MM.1S (cell line): ENCODE measurements at regions not wholly inside any gene's neighbourhood (a gene's known extent, or its start where the extent isn't known, plus 50 kb on each side); places are given as distances from the start of the nearest gene placed in this dataset.

ENCODE experiments used
- DNase-seq: peaks from one replicate; pipeline ENCODE4 v3.0.0-alpha.2; 2015
- H2AFZ ChIP-seq: fragments of 300-600 bp; sonication (generic); 2 replicates; pipeline ENCODE4 v1.6.0; 2016; ENCODE audit warnings: antibody characterized with exemption, low read length
- H3F3A ChIP-seq: fragments of 300-600 bp; sonication (generic); 2 replicates; pipeline ENCODE4 v1.6.1; 2016; ENCODE audit warnings: mild to moderate bottlenecking, antibody characterized with exemption, low read length, moderate library complexity, mixed read lengths; ENCODE audit not compliant: insufficient read depth
- H3K27ac ChIP-seq: fragments of 300-600 bp; sonication (generic); 2 replicates; pipeline ENCODE4 v1.5.1; 2016; ENCODE audit warnings: mild to moderate bottlenecking, low read length
- H3K27me3 ChIP-seq: fragments of 300-600 bp; sonication (generic); replicated peaks from 2 replicates; pipeline ENCODE4 v1.6.0; 2016; ENCODE audit warnings: low read length; ENCODE audit not compliant: insufficient read depth
- H3K36me3 ChIP-seq: fragments of 300-600 bp; sonication (generic); replicated peaks from 2 replicates; pipeline ENCODE4 v1.6.1; 2016; ENCODE audit warnings: mild to moderate bottlenecking, low read length, mixed read lengths; ENCODE audit not compliant: insufficient read depth
- H3K4me1 ChIP-seq: fragments of 300-600 bp; sonication (generic); 2 replicates; pipeline ENCODE4 v1.6.1; 2016; ENCODE audit warnings: low read length, mixed read lengths
- H3K4me2 ChIP-seq: fragments of 300-600 bp; sonication (generic); 2 replicates; pipeline ENCODE4 v1.6.0; 2016; ENCODE audit warnings: low read depth, low read length
- H3K4me3 ChIP-seq: fragments of 300-600 bp; sonication (generic); 2 replicates; pipeline ENCODE4 v1.5.1; 2016; ENCODE audit warnings: low read length, mixed read lengths
- H3K79me2 ChIP-seq: fragments of 300-600 bp; sonication (generic); 2 replicates; pipeline ENCODE4 v1.6.1; 2016; ENCODE audit warnings: mixed run types, low read length, mixed read lengths
- H3K9ac ChIP-seq: fragments of 300-600 bp; sonication (generic); 2 replicates; pipeline ENCODE4 v1.6.1; 2016; ENCODE audit warnings: low read length, mixed read lengths
- H3K9me2 ChIP-seq: fragments of 300-600 bp; sonication (generic); replicated peaks from 2 replicates; pipeline ENCODE4 v1.6.1; 2016; ENCODE audit warnings: mild to moderate bottlenecking, low read length, mixed read lengths; ENCODE audit not compliant: insufficient read depth
- H3K9me3 ChIP-seq: fragments of 300-600 bp; sonication (generic); replicated peaks from 2 replicates; pipeline ENCODE4 v1.6.1; 2016; ENCODE audit warnings: mild to moderate bottlenecking, low read length, mixed read lengths; ENCODE audit not compliant: insufficient read depth
- H4K20me1 ChIP-seq: fragments of 300-600 bp; sonication (generic); 2 replicates; pipeline ENCODE4 v1.6.1; 2016; ENCODE audit warnings: mild to moderate bottlenecking, low read length, moderate library complexity, mixed read lengths; ENCODE audit not compliant: insufficient read depth
- EZH2 ChIP-seq: fragments of 300-600 bp; sonication (generic); optimal IDR thresholded peaks from 2 replicates; pipeline ENCODE3; 2017; ENCODE audit warnings: low read depth, mild to moderate bottlenecking, antibody characterized with exemption, low read length, mixed read lengths
- EZH2phosphoT487 ChIP-seq: fragments of 300-600 bp; sonication (generic); IDR thresholded peaks from 2 replicates; pipeline ENCODE4 v1.6.1; 2018; ENCODE audit warnings: antibody characterized with exemption, low read length
- TF ChIP-seq, protein P1 (sequence below): fragments of 300-600 bp; sonication (generic); IDR thresholded peaks from 2 replicates; pipeline ENCODE4 v1.5.1; 2016; ENCODE audit warnings: antibody characterized with exemption, low read length, mixed read lengths

DNA sequence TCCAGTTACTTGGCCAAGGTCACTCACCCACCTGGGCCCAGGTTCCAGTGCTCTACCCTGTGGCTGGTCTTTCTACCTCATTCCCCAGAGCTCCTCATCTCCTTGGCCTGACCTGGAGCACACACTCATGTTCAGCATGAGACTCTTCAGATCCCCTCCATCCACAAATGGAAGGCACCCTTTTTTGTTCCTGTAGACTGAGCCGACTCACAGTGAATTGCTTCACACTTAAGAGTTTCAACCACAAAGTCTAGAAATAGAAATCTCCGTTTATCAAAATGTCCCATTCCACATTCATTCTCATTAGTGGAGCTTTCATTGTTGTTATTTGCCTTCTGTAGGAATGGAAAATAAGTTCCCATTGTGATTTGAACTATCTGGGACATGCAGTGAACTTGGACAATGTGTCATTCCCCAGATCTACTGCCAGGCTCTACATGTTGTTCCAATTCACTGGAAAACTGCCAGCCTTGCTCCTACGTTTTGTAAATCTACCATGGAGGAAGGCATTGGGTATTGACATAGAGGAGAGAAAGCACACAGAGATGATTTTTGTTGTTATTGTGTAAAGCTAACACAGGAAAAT lies 125.3 kb upstream of the CELF2 start:
- no peaks in the 10 kb centered on the region for H3K4me1 ChIP-seq
- TF ChIP-seq EZH2 = no peak
- TF ChIP-seq EZH2phosphoT487 = no peak
- TF ChIP-seq, protein P1, sequence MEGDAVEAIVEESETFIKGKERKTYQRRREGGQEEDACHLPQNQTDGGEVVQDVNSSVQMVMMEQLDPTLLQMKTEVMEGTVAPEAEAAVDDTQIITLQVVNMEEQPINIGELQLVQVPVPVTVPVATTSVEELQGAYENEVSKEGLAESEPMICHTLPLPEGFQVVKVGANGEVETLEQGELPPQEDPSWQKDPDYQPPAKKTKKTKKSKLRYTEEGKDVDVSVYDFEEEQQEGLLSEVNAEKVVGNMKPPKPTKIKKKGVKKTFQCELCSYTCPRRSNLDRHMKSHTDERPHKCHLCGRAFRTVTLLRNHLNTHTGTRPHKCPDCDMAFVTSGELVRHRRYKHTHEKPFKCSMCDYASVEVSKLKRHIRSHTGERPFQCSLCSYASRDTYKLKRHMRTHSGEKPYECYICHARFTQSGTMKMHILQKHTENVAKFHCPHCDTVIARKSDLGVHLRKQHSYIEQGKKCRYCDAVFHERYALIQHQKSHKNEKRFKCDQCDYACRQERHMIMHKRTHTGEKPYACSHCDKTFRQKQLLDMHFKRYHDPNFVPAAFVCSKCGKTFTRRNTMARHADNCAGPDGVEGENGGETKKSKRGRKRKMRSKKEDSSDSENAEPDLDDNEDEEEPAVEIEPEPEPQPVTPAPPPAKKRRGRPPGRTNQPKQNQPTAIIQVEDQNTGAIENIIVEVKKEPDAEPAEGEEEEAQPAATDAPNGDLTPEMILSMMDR = no peak

DNA sequence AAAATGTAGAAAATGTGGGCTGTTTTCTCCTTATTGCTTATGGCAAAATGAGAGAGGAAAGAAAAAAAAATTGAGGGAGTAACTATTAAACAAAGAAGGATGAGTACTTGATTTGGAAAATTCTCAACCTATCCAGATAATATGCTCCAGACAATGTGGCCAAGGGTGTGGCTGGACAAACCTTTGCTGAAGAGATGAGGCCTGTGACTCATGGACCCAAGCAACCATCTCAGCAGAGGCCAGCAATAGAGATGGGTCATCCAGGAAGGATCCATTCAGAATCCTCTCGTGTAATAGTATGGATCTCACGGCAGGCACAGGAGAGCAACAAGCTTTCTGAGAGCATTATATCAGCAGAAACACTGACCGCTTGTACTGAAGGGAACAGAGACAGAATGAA lies 120.3 kb upstream of the CELF2 start:
- H3K4me1 ChIP-seq = no peaks in the 10 kb centered on the region
- H3K79me2 ChIP-seq = no peaks in the 10 kb centered on the region
- no peak overlapping the region for H2AFZ ChIP-seq
- DNase-seq = no peak
- H3K27ac ChIP-seq = no peak overlapping the region
- no peaks in the 10 kb centered on the region for H3K9me3 ChIP-seq
- no peaks in the 10 kb centered on the region for H3K9me2 ChIP-seq
- no peaks in the 10 kb centered on the region for H3K27me3 ChIP-seq
- H3K4me3 ChIP-seq = no peak overlapping the region
- H3K4me2 ChIP-seq = no peak overlapping the region
- H3K36me3 ChIP-seq = no peaks in the 10 kb centered on the region
- no peaks in the 10 kb centered on the region for H3F3A ChIP-seq
- TF ChIP-seq EZH2 = no peak
- no peak for TF ChIP-seq EZH2phosphoT487
- TF ChIP-seq, protein P1 = no peak
- H4K20me1 ChIP-seq = no peaks in the 10 kb centered on the region
- H3K9ac ChIP-seq = no peak overlapping the region

More for the DNA sequence above, 125.3 kb upstream of the CELF2 start:
- DNase-seq = no peak
- Histone ChIP-seq H3K79me2 (no peaks in the 10 kb centered on the region), H4K20me1 (no peaks in the 10 kb centered on the region), H3K4me2 (no peak overlapping the region), H3K27ac (no peak overlapping the region), H3K36me3 (no peaks in the 10 kb centered on the region), H2AFZ (no peak overlapping the region), H3K9me2 (no peaks in the 10 kb centered on the region), H3K9me3 (no peaks in the 10 kb centered on the region), H3F3A (no peaks in the 10 kb centered on the region), H3K4me3 (no peak overlapping the region), H3K27me3 (no peaks in the 10 kb centered on the region), H3K9ac (no peak overlapping the region)

DNA sequence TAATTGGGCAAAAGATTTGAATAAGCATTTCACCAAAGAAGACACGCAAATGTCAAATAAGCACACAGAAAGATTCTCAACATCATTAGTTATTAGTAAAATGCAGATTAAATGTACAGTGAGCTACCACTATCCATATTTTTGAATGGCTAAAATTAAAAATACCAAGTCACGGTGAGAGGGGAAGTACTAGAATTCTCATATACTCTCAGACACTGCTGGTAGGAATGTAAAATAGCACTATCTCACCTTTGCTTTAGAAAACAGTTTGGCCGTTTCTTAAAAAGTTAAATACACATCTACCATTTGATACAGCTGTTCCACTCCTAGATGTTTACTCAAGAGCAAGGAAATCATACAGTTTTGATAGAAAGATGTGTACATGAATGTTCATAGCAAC lies 115.8 kb upstream of the CELF2 start:
- no peaks in the 10 kb centered on the region for H3K27me3 ChIP-seq
- no peak for DNase-seq
- no peaks in the 10 kb centered on the region for H3K36me3 ChIP-seq
- H3K4me3 ChIP-seq = no peak overlapping the region
- H3K9me3 ChIP-seq = no peaks in the 10 kb centered on the region
- H3K4me2 ChIP-seq = no peak overlapping the region
- TF ChIP-seq, protein P1 = no peak
- H3K9ac ChIP-seq = no peak overlapping the region
- no peak overlapping the region for H2AFZ ChIP-seq
- H3K27ac ChIP-seq = no peak overlapping the region
- H3F3A ChIP-seq = no peaks in the 10 kb centered on the region
- no peaks in the 10 kb centered on the region for H3K4me1 ChIP-seq
- H3K79me2 ChIP-seq = no peaks in the 10 kb centered on the region
- H4K20me1 ChIP-seq = no peaks in the 10 kb centered on the region
- H3K9me2 ChIP-seq = no peaks in the 10 kb centered on the region
